Calu3 (cell line): ENCODE measurements at regions not wholly inside any gene's neighbourhood (a gene's known extent, or its start where the extent isn't known, plus 50 kb on each side); places are given as distances from the start of the nearest gene placed in this dataset.
A peak's percentile ranks its signal among the peaks of the same experiment; 100 is the strongest.

Source experiments
- BruUV-seq: library from RNA; stranded (reverse); fragments of 400-500 nt; replicated peaks from 2 replicates; lab custom pipeline; 2021; lab: Mats Ljungman, UMichigan
- CTCF ChIA-PET: fragments of 300-600 bp; sonication (Branson Sonifier 250); formaldehyde crosslinking; loops from one replicate; lab custom pipeline; 2022; ENCODE audit warnings: antibody characterized with exemption; lab: Charles Lee
- DNase-seq: peaks from one replicate; pipeline ENCODE4 v3.0.0; 2022
- H3K27ac Mint-ChIP-seq: one replicate; pipeline ENCODE4 v1.8.0; 2022; ENCODE audit warnings: mixed read lengths; ENCODE audit not compliant: unreplicated experiment
- H3K27me3 Mint-ChIP-seq: one replicate; pipeline ENCODE4 v1.8.0; 2022; ENCODE audit warnings: mixed read lengths; ENCODE audit not compliant: unreplicated experiment
- H3K36me3 Mint-ChIP-seq: one replicate; pipeline ENCODE4 v1.8.0; 2022; ENCODE audit warnings: mild to moderate bottlenecking, moderate library complexity, mixed read lengths; ENCODE audit not compliant: insufficient read depth, unreplicated experiment
- H3K4me1 Mint-ChIP-seq: one replicate; pipeline ENCODE4 v1.8.0; 2022; ENCODE audit warnings: mild to moderate bottlenecking, low read depth, mixed read lengths; ENCODE audit not compliant: unreplicated experiment
- H3K4me3 Mint-ChIP-seq: one replicate; pipeline ENCODE4 v1.8.0; 2022; ENCODE audit warnings: mild to moderate bottlenecking, low read depth, moderate library complexity, mixed read lengths; ENCODE audit not compliant: unreplicated experiment
- H3K9me3 Mint-ChIP-seq: one replicate; pipeline ENCODE4 v1.8.0; 2022; ENCODE audit warnings: low read depth, mixed read lengths; ENCODE audit not compliant: unreplicated experiment
- intact Hi-C: fragments of 100-400 bp; cut with micrococcal nuclease; formaldehyde crosslinking; loops from one replicate; pipeline ENCODE4 v1.10.0; 2022; ENCODE audit not compliant: unreplicated experiment
- TF ChIP-seq, protein P1 (sequence below): fragments of 200-600 bp; IDR thresholded peaks from one replicate; pipeline ENCODE4 v1.8.0; 2022; ENCODE audit warnings: antibody characterized with exemption; ENCODE audit not compliant: unreplicated experiment

- intact Hi-C loops = loop anchor here (5.0 kb wide), 1 partner anchor 197 kb away; no protein-coding TSS in a partner anchor
- Mint-ChIP-seq H3K36me3 (peaks cover 14% of the 10 kb centered on the region), H3K27ac (peak overlapping the region; percentile 5), H3K4me3 (no peak overlapping the region), H3K27me3 (no peaks in the 10 kb centered on the region), H3K4me1 (peaks cover 45% of the 10 kb centered on the region), H3K9me3 (no peaks in the 10 kb centered on the region)
- no peak for DNase-seq
- CTCF ChIA-PET = interaction anchor here (1.9 kb wide), 1 partner anchor 49 kb away, joined by 5 read pairs; no protein-coding TSS in a partner anchor
- BruUV-seq = no TSS peak
- TF ChIP-seq, protein P1, sequence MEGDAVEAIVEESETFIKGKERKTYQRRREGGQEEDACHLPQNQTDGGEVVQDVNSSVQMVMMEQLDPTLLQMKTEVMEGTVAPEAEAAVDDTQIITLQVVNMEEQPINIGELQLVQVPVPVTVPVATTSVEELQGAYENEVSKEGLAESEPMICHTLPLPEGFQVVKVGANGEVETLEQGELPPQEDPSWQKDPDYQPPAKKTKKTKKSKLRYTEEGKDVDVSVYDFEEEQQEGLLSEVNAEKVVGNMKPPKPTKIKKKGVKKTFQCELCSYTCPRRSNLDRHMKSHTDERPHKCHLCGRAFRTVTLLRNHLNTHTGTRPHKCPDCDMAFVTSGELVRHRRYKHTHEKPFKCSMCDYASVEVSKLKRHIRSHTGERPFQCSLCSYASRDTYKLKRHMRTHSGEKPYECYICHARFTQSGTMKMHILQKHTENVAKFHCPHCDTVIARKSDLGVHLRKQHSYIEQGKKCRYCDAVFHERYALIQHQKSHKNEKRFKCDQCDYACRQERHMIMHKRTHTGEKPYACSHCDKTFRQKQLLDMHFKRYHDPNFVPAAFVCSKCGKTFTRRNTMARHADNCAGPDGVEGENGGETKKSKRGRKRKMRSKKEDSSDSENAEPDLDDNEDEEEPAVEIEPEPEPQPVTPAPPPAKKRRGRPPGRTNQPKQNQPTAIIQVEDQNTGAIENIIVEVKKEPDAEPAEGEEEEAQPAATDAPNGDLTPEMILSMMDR = no peak
Measured at GRCh38 chr2:47274054-47274782, 94.9 kb upstream of the EPCAM start.

DNA sequence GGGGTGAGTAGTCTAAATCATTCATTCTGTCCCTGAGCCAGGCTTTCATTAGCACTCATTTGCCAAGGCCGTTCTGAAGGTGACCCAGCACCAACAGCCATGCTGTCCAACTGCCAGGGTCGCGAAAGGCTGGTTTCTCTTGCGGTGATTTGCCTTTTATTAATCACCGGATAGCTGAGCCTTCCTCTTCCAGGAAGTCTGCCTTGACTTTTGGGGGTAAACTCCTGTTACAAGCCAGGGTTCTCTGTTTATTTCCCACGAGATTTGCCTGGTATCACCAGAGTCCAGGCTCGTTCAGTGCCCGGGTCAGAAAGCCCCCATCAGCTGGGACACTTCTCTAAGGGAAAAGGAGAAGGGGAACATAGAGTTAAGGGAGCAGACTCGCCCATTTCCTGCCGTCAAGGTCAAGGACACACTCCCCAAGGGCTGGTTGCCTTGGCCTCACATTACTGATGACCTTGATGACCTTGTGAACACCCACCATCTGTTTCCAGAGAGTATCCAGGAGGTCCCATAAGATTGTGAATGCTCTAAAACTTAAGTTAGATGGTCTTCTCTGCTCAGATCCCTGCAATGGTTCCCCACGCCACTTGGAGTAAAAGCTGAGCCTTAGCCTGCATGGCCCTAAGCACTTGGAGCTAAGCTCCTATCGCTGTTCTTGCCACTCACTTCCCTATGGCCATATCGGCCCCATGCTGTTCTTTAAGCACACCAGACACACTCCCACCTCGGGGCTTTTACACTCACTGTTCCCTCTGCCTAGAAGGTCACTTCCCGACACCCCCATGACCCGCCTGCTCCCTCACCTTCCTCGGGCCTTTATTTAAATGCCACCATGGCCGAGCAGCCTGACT, 96.0 kb upstream of the EPCAM start:
- Mint-ChIP-seq H3K27ac (peak overlapping the region; percentile 92), H3K9me3 (no peaks in the 10 kb centered on the region), H3K4me3 (peak overlapping the region; percentile 87), H3K27me3 (no peaks in the 10 kb centered on the region), H3K4me1 (peaks cover 45% of the 10 kb centered on the region), H3K36me3 (peaks cover 14% of the 10 kb centered on the region)
- TSS peak; percentile 76 for BruUV-seq
- TF ChIP-seq, protein P1 = no peak
- DNase-seq = no peak
- CTCF ChIA-PET = interaction anchor here (1.9 kb wide), 1 partner anchor 50 kb away, joined by 5 read pairs; no protein-coding TSS in a partner anchor
- intact Hi-C loops = loop anchor here (5.0 kb wide), 1 partner anchor 196 kb away; no protein-coding TSS in a partner anchor

DNA sequence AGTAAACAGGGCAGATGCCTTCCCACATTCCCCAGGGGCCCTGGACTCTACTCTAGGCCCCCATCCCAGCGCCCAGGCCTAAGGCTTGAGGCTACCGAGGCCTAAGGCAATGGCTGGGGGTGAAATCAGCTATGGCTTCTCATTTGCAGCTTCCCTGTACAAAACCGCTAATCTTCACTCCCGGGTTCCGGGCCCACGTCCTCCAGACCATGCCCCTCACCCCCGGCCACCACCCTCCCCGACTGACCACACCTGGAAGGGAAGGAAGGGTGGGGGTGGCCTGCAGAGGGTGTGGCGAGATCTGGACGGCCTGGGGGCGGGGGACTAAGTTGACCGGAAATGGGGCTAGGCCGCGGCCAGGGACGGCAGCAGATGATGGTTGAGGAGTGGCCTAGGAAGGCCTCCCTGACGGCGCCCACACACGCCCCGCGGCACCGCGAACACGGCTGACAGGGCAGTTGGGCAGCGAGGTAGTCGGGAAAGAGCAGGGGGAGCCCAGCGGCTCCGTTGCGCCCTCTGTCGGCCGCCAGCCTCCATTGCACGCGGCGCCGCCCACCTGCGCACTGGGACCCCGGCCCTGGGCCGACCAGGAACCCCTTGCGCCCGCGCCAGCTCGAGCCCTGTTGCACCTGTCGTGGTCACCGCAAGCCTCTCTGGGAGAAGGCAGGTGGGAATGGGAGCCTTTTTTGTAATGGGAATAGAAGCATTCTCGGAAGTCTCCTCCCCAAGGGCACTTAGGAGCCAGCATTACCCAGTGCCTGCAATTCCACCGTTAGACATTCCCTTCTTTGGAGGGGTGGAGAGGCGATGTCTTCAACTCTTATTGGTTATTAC, 95.9 kb upstream of the CALM2 start:
- DNase-seq = peak; percentile 79
- Mint-ChIP-seq H3K4me3 (peak overlapping the region; percentile 87), H3K27me3 (no peaks in the 10 kb centered on the region), H3K9me3 (no peaks in the 10 kb centered on the region), H3K27ac (peak overlapping the region; percentile 92), H3K36me3 (peaks cover 14% of the 10 kb centered on the region), H3K4me1 (peaks cover 45% of the 10 kb centered on the region)
- CTCF ChIA-PET = interaction anchor here (0.6 to 1.9 kb wide), 2 partner anchors 9 to 51 kb away, joined by 5 to 6 read pairs; no protein-coding TSS in a partner anchor
- intact Hi-C loops = loop anchor here (5.0 kb wide), 1 partner anchor 195 kb away; no protein-coding TSS in a partner anchor
- no TSS peak for BruUV-seq
- TF ChIP-seq, protein P1 = peak; percentile 97
